IPS-11a (cell line): ENCODE measurements at regions not wholly inside any gene's neighbourhood (a gene's known extent, or its start where the extent isn't known, plus 50 kb on each side); places are given as distances from the start of the nearest gene placed in this dataset.

Source experiments
- H3K4me3 ChIP-seq: one replicate; pipeline ENCODE4 v1.5.1; 2013; ENCODE audit warnings: low read depth, low read length, control low read depth

DNA sequence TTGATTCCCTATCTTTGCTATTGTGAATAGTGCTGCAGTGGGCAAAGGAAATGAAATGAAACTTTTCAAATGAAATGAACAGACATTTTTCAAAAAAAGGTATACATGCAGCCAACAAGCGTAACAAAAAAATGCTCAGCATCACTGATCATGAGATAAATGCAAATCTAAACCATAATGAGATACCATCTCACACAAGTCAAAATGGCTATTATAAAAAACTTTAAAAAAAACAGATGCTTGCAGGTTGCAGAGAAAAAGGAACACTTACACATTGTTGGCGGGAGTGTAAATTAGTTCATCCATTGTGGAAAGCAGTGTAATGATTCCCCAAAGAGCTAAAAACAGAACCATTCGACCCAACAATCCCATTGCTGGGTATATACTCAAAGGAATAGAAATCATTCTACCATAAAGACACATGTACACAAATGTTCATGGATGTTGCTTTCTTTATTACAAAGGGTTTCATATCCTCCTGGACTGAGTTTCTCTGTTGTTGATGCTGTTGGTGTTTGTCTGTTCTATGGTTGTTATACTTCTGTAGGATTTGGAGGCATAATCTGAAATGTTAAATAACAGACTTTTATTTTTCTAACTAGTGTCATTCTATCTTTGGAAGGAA, 99.3 kb upstream of the SOX9 start:
- no peak overlapping the region for H3K4me3 ChIP-seq

DNA sequence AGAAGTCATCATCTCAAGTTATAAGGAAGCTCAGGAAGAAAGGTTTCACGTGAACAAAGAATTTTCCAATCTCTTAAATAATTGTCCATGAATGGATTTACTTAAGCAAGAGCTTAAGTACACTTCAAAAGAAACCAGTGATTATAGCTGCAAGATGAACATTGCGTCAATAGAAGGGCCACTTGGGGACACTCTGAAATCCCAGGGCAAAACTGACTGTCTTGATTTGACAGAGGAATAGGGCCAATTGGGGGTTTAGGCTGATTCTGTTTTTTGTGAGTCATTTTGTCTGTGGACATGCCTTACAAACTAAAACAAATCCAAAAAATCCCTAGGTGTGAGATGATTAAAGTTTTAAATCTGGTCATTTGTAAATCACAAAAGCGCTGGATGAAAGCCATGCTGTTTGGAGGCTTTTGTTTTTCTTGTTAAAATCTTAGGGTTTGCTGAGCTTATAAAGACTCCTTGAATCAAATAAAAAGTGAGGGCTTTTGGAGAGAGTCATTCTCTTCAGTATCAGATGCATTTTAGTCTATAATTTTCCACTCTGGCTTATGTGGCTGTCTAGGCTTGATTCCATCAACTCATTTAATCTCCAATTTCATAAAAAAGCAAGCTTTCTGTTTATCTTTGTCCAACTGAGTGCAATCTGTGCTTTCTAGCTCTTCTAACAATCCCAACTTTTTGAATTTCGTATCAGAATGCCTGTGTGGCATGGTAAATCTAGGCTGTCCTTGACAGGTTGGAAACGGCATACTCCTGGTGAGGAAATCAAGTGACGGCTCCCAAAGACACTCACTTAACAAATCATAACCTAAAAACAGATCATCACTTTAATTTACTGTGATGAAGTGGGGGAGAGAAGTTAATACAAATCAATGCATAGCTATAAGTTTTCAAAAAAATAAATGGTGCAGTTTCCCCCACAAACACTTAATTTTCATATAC, 98.2 kb upstream of the SOX9 start:
- H3K4me3 ChIP-seq, result no peak overlapping the region

DNA sequence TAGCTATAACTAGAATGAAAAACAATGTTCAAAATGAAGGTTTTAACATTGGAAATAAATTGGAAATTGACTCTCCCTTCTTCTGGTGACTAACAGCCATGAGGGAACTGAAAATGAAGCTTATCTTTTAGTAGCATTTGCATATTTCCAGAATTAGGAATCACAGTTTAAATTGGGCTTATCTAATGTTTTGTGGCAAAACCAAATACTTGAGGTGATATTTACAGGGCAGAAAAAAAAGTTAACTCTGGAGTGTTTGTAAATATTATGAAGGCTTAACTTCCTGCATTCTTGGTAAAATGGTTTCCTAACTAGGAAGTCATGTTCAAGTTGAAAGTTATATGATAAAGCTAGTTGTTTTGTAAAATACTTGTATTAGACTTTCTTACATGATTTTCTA, 96.4 kb upstream of the SOX9 start:
- no peak overlapping the region for H3K4me3 ChIP-seq

DNA sequence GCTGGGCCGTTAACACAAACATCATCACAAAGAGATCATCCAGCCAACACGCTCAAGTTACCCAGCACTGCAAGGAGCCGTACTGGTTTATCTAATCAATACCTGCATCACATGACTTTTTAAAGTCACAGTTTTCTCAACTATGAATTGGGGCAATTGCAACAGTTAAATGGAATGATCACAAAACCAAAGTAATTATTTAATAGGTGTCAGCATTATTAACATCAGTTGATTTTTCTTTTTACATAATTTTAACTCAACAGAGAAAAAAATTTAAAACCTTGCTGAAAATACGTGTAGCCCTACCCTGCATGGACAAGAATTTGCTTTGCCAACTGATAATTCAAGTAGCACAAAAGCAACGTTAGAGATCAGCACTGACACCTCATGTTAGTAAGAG, 95.7 kb upstream of the SOX9 start:
- no peak overlapping the region for H3K4me3 ChIP-seq

DNA sequence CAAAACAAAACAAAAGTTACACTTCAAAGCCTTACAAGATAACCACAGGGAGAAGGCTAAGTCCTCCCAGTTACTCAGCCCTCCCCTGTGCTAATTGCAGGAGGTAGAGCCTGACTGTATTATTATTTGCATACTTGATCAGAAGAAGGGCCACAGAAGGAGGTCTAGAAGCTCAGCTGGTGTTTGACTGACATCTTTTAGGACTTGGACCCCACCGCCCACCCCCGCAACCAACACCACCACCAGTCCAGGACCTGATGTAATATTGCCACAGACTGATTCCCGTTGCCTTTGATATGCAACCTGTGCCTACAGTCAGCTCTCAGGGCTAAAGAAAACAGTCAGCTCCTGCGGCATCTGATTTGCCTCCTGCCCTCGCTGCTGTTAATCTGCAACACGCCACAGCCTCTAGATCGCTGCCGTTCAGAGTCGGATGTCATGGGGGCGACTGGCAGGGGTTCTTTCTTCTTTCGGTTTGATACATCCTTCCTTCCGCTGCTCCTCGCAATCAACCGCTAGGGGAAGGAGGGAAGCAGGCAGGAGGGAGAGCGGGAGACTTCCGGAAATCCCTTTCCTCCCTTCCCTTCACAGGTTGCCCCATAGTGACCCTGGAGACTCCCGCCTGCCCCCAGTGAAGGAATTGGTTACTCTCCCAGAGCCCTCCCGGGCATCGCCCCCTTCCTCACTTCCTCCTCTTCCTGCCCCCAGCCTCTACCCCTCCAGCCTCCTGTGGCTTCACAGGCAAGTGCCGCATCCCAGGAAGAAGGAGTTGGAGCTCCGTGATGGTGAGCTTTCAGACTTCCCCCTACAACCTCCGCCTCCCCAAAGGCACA, 90.5 kb upstream of the SOX9 start:
- peak overlapping the region; percentile 10 for H3K4me3 ChIP-seq

DNA sequence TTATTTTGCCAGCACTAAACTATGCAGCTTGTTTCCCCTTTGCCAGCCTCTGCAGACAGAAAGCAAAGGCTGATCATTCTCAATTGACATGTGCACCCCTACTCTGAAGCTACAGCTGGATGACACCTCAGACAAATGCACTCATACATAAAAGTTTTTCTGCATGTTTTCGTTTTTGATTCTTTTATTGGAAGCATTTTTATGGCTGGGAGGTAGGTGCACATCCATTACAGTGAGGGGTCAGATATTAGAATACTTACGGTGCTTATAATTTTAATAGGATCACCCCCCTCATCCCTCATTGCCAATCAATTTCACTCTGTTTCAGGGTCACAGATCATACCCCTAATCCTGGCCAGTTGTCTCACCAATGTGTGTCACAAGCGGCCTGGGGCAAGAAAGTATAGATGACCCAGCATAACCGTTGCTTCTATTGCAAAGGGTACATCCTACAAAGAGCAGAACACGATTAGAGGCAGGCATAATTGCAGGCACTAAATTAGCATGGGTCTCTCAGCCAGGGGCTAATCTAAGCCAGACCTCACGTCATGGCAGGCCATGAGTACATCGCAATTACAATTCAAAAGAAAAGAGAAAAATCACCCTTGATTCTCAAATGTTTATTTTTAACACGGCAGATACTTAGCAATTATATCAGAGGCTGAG, 89.5 kb upstream of the SOX9 start:
- H3K4me3 ChIP-seq, result no peak overlapping the region

DNA sequence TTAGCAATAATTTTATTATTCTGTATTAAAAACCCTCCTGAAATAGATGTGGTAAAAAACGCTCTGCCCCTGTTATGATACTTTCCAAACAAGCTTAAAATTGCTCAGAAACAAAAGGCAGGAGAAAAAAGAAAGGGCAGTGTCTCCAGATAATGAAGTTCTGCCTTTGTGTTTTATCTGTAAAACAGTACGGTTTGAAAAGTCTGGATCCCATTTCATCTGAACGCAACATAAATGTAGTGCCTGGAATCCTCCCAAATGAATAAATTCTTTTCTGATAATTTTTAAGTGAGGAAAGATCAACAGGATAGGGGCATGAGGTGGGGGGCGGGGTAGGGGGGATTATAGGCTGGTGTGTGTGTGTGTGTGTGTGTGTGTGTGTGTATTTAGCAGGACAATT, 87.5 kb upstream of the SOX9 start:
- no peak overlapping the region for H3K4me3 ChIP-seq

DNA sequence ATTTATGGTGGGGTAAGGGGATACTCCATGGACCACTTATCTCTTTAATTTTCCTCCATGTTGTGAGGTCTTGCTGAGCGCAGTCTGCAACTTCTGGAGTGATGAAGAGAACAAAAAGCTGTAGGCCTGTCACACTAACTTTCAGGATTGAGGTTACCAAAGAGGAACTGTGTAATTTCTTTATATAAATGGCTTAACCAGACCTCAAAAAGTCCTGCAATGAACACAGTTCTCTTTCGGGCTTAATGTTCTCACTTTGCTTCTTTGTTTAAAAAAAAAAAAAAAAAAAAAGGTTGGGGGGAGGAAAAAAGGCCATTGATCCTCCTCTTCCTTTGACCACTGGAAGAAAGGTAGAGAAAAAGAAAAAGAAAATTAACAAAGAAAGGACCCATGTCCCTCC, 86.8 kb upstream of the SOX9 start:
- H3K4me3 ChIP-seq, result no peak overlapping the region

DNA sequence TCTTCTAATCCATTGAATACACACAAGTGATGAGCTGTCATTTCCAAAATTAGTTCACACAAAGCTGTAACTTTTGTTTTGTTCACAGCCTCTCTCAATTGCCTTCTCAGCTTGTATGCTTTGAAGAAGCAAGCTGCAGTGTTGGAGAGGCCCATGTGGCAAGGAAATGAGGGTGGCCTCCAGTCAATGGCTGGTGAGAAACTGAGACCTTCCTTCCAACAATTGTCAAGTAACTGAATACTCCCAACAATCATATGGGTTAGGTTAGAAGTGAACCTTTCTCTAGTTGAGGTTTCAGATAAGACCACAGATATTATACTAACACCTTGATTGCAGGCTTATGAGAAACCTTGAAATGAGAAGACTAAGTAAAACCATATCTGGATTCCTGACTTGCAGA, 82.4 kb upstream of the SOX9 start:
- H3K4me3 ChIP-seq, result no peak overlapping the region

DNA sequence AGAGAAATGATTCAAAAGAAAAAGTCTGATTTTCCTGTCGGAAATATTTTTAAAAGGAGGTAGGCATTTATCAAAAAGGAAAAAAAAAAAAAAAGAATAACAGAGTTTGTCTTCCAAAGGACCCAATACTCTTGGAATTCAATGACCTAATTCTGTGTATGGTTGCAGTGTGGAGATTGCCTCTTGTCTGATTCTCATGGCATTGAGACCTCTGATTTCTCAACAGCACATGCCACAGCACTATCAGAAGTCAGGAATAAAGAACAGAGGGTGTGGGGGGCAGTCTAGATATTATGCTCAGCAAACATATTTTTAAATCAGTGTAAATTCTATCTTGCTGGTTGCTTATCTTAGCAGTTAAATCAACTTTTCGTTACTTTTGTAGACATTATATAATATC, 81.3 kb upstream of the SOX9 start:
- no peak overlapping the region for H3K4me3 ChIP-seq

DNA sequence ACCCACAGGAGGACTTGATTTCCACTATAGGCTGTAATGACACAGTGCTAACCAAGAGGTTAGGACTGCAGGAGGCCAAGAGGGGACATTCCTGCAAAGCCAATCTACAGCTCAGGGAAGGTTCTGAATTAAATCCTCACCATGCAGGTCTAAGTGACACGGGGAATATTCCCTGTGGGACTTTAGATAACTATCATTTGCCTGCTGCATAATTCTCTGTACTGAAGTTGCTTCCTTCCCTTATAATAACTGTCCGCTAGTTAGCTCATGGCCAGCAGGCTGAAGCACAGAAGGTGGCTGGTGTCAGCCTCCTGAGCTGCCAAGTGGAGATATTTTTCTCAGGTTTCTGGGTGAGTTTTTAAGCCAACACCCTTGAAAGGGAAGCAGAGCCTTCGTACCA, 74.6 kb upstream of the SOX9 start:
- no peak overlapping the region for H3K4me3 ChIP-seq

DNA sequence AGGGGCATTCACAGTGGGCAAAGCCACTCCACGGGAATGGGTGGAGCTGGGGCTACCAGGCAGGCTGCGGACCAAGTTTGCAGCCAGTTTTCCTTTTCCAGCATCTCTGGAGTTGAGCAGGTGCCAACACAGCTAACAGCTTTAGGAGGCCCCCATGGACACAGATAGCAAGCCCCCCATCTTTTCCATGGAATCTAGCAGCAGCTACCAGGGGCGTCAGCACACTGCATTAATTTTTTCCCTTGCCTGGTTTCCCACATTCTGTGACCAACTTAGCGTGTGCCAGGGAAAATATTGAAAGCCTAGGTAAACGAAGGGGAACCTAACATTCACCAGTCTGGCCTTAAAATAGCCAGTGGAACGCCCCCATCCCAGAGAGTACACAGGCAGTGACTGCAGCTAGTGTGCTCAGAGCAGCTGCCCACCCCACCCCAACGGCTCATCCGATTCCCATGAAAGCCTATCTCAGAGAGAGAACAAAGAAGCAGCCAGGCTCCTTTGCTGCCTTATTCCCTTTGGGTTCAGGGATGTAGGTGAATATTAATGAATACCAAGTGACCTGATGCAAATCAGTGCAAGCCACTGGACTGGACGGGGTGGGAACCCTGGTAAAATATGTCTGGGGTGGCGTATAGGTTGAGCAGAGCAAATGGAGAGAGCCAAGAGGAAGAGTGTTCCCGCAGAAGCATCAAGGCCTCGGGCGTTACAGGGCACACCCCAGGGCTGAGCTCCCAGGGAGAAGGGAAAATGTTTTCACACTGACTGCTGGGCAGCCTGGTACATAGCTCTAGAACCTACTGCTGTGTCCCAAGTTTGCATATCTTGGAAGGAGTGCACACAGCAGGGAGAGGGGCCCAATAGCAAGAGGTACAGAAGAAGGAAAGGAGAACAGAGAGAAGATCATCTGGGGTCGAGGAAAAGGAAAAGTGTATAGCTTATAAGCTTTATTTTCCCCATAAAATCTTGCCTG, 73.9 kb upstream of the SOX9 start:
- H3K4me3 ChIP-seq, result no peak overlapping the region

DNA sequence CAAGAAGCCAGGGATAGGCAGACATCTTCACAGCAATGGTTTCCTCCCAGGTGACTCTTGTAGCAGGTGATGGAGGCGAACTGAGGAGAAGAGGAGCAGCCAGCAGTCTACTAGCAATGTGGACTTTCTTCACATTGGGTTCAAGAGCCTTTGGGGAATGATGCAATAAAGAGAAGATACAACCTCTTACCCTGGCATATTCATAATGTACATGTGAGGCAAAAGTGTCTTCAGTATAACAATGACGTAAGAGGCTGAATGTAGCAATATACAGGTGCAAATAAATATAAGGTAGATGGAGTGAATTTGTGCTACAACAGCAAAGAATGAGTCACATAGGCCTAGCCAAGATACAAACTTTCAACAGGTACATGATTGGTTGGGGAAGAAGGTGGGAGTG, 70.9 kb upstream of the SOX9 start:
- no peak overlapping the region for H3K4me3 ChIP-seq

DNA sequence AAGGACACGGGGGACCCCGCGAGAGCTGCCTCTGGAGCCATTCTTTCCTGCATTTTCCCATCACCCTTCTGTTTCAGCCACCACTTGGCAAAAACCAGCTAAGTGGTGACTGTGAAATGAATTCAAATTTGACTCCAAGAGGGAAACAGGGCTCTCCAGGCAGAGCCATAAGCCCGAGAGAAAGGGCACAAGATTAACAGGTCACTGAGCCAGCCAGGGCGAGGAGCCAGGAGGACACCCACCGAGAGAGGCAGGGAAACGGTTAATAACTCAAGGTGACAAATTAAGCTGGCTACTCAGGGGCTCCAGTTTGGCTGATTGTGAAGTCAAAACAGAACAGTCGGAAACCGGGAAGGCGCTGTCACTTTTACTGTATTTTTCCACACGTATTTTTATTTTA, 67.8 kb upstream of the SOX9 start:
- H3K4me3 ChIP-seq, result no peak overlapping the region

DNA sequence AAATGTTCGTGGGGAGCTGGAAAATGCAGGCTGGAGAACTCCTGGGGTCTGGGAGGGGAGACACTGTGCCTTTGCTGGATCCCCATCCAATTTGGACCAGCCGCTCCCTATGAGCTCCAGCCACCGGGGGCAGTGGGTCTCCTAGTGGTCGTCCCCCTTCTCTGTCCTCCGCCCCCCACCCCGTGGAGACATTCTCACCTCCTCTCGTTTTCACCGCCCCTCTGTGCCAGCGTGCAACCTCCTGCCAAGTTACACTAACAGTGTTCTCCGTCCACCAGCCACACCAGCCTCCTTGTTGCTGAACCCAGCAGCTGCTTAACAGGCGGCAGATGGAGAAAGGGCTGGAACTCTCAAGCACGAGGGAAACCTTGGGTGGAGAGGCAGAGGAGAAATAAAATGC, 67.4 kb upstream of the SOX9 start:
- no peak overlapping the region for H3K4me3 ChIP-seq

DNA sequence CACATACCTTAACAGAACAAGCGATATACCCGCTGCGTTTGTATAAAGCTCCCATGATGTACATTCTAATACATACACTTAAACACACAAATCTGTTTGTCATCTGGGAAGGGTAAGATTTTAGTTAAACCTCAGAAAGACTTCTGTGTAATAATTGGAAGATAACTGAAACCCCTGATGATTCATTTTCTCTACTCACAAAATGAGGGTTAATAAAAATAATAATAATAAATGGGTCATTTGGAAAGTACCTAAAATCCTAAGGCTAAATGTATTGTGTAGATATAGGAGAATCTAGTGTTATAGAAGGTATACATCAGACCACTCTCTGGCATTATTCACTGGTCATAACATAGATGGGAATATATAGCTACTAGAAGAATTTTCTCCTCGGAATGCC, 64.7 kb upstream of the SOX9 start:
- no peak overlapping the region for H3K4me3 ChIP-seq

DNA sequence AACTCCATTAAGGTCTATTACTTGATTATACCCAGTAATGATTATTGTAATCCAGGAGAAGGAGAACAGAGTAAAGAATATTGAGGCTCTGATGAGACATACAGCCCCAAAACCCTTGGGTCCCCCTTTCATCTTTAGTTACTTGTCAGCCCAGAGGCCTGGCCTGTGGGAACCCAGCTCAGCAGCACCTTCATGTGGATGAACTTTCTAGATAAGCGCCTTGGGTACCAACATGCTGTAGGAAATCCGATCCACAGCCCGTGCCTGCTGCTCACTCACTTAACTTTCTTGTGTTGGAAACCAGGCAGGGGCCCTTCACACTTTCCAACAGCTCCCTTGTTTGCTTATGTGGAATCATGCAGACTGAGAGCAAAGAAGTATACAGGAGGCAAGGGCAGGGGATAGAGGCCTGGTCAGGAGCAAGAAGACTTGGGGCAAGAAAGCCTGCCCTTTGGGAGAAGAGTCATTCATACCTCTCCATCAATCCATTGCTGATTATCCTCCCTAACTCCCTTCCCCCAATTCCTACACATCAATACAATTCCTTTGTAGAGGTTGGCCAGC, 64.0 kb upstream of the SOX9 start:
- no peak overlapping the region for H3K4me3 ChIP-seq

DNA sequence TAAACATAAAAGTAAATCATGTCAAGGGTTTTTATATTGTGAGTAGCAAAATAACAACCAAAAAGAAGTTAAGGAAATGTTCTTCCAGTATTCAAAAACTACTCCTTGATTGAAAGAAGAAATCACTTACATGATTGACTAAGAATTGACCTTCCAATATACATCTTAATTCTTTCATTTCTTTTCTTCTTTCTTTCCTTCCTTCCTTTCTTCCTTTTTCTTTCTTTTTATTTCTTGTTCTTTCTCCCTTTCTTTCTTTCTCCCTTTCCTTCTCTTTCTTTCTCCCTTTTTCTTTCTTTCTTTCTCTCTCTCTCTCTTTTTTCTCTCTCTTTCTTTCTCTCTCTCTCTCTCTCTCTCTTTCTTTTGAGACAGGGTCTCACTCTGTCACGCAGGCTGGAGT, 60.7 kb upstream of the SOX9 start:
- H3K4me3 ChIP-seq, result no peak overlapping the region

DNA sequence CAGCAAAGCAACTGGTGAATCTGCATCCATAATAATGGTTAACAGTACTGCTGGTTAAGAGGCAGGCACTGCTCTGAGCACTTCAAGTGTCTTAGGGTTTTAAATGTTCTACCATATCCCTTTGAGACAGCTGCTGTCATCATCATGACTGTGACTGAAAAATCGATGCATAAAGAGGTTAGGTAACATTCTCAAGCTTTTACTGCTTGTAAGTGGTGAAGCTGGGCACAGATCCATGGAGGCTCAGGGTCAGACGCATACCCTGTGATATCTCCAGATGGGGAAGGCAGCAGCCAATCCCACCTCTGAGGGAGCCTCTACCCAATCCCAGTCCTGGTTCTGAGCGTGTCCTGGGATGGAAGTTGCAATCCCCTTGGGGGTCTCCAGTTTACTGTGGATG, 57.6 kb upstream of the SOX9 start:
- H3K4me3 ChIP-seq, result no peak overlapping the region
